ENCODE measurements at regions not wholly inside any gene's neighbourhood (a gene's known extent, or its start where the extent isn't known, plus 50 kb on each side); places are given as distances from the start of the nearest gene placed in this dataset.

DNA sequence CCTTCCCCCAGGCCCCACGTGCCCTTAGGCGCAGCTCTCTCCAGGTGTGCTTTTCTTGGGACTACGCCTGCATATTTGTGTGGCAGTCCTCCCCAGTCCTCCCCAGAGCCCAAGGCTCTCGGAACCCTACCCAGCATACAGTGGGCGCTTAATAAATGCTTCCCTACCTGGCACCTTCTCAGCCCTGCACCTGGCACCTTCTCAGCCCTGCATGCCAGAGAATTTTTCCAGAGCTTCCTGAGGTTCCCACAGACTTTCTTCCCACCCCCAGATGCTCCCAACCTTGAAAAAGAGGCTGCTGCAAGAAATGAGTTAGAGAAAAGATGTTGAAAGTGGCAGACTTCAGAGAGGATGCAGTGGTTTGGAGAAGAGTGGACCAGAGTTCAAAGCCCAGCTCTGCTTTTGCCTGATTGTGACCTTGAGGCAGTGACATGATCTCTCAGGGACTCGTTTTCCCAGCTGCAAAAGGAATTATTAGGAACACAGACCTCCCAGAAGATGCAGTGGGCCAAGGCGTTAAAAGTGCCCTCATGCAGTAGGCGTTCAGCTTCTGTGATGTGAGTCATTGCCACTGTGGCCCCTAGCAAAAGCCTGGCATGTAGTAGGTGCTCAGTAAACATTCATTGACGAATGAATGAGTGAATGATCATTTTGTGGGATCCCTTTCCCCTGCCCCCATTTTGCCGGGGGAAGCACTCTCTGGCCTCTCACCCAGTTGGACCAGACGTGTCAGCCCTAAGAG, 167.2 kb downstream of the PHETA1 start:
- H3K27me3 ChIP-seq (ENCODE audit: control insufficient read depth, low read length): no peaks in the 10 kb centered on the region

GRCh38 chr12:111201036-111201435, 167.9 kb downstream of the PHETA1 start:
- Histone ChIP-seq H3K36me3 (ENCODE audit: control insufficient read depth, low read length) (no peaks in the 10 kb centered on the region), H3F3A (ENCODE audit: control insufficient read depth, insufficient read depth) (no peaks in the 10 kb centered on the region), H3K4me2 (ENCODE audit: low read length) (no peak overlapping the region), H3K79me2 (ENCODE audit: control insufficient read depth, low read length) (no peaks in the 10 kb centered on the region), H3K9me3 (ENCODE audit: control insufficient read depth, insufficient read depth, low read length) (no peaks in the 10 kb centered on the region), H3K4me3 (ENCODE audit: low read length) (no peak overlapping the region), H4K20me1 (ENCODE audit: control insufficient read depth, insufficient read depth, low read depth, low read length) (no peaks in the 10 kb centered on the region), H3K27me3 (ENCODE audit: control insufficient read depth, low read length) (no peaks in the 10 kb centered on the region), H3K27ac (ENCODE audit: low read depth, low read length) (no peak overlapping the region), H3K9me2 (replicated peaks; ENCODE audit: control insufficient read depth, low read length) (no peaks in the 10 kb centered on the region), H3K4me1 (ENCODE audit: control insufficient read depth, low read length) (no peaks in the 10 kb centered on the region)
- TF ChIP-seq, protein P1, sequence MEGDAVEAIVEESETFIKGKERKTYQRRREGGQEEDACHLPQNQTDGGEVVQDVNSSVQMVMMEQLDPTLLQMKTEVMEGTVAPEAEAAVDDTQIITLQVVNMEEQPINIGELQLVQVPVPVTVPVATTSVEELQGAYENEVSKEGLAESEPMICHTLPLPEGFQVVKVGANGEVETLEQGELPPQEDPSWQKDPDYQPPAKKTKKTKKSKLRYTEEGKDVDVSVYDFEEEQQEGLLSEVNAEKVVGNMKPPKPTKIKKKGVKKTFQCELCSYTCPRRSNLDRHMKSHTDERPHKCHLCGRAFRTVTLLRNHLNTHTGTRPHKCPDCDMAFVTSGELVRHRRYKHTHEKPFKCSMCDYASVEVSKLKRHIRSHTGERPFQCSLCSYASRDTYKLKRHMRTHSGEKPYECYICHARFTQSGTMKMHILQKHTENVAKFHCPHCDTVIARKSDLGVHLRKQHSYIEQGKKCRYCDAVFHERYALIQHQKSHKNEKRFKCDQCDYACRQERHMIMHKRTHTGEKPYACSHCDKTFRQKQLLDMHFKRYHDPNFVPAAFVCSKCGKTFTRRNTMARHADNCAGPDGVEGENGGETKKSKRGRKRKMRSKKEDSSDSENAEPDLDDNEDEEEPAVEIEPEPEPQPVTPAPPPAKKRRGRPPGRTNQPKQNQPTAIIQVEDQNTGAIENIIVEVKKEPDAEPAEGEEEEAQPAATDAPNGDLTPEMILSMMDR (IDR thresholded peaks at IDR 0.05; ENCODE audit: low read depth, low read length, poor library complexity, severe bottlenecking): no peak
- no peak for TF ChIP-seq EZH2phosphoT487 (IDR thresholded peaks at IDR 0.05; ENCODE audit: borderline replicate concordance, low read length)

More for the DNA sequence above, 167.2 kb downstream of the PHETA1 start:
- Histone ChIP-seq H3K4me3 (ENCODE audit: low read length) (no peak overlapping the region), H3K36me3 (ENCODE audit: control insufficient read depth, low read length) (no peaks in the 10 kb centered on the region), H4K20me1 (ENCODE audit: control insufficient read depth, insufficient read depth, low read depth, low read length) (no peaks in the 10 kb centered on the region), H3K4me1 (ENCODE audit: control insufficient read depth, low read length) (no peaks in the 10 kb centered on the region), H3K9me2 (replicated peaks; ENCODE audit: control insufficient read depth, low read length) (no peaks in the 10 kb centered on the region), H3K4me2 (ENCODE audit: low read length) (no peak overlapping the region), H3K79me2 (ENCODE audit: control insufficient read depth, low read length) (no peaks in the 10 kb centered on the region), H3K27ac (ENCODE audit: low read depth, low read length) (no peak overlapping the region), H3K9me3 (ENCODE audit: control insufficient read depth, insufficient read depth, low read length) (no peaks in the 10 kb centered on the region), H3F3A (ENCODE audit: control insufficient read depth, insufficient read depth) (no peaks in the 10 kb centered on the region)
- TF ChIP-seq, protein P1 (IDR thresholded peaks at IDR 0.05; ENCODE audit: low read depth, low read length, poor library complexity, severe bottlenecking): no peak
- no peak for TF ChIP-seq EZH2phosphoT487 (IDR thresholded peaks at IDR 0.05; ENCODE audit: borderline replicate concordance, low read length)

GRCh38 chr12:111197376-111197944, 171.4 kb downstream of the PHETA1 start:
- Histone ChIP-seq H3K9me2 (replicated peaks; ENCODE audit: control insufficient read depth, low read length) (no peaks in the 10 kb centered on the region), H3K27me3 (ENCODE audit: control insufficient read depth, low read length) (no peaks in the 10 kb centered on the region), H3K36me3 (ENCODE audit: control insufficient read depth, low read length) (no peaks in the 10 kb centered on the region), H3K9me3 (ENCODE audit: control insufficient read depth, insufficient read depth, low read length) (no peaks in the 10 kb centered on the region), H3K4me2 (ENCODE audit: low read length) (no peak overlapping the region), H3K4me1 (ENCODE audit: control insufficient read depth, low read length) (no peaks in the 10 kb centered on the region), H4K20me1 (ENCODE audit: control insufficient read depth, insufficient read depth, low read depth, low read length) (no peaks in the 10 kb centered on the region), H3K4me3 (ENCODE audit: low read length) (no peak overlapping the region), H3F3A (ENCODE audit: control insufficient read depth, insufficient read depth) (no peaks in the 10 kb centered on the region), H3K27ac (ENCODE audit: low read depth, low read length) (no peak overlapping the region), H3K79me2 (ENCODE audit: control insufficient read depth, low read length) (no peaks in the 10 kb centered on the region)
- TF ChIP-seq, protein P1 (IDR thresholded peaks at IDR 0.05; ENCODE audit: low read depth, low read length, poor library complexity, severe bottlenecking): no peak
- no peak for TF ChIP-seq EZH2phosphoT487 (IDR thresholded peaks at IDR 0.05; ENCODE audit: borderline replicate concordance, low read length)
